GM21390 (cell line): ENCODE measurements at regions not wholly inside any gene's neighbourhood (a gene's known extent, or its start where the extent isn't known, plus 50 kb on each side); places are given as distances from the start of the nearest gene placed in this dataset.
"Not testable (repeated sequence)": the region's sequence is repeated elsewhere in the genome, so short reads cannot be mapped to it uniquely, and the experiment has no call there.

Experiments
- ATAC-seq: cut with Tn5 transposase; IDR thresholded peaks from one replicate; pipeline ENCODE4 v1.9.1; 2021; ENCODE audit not compliant: unreplicated experiment

DNA sequence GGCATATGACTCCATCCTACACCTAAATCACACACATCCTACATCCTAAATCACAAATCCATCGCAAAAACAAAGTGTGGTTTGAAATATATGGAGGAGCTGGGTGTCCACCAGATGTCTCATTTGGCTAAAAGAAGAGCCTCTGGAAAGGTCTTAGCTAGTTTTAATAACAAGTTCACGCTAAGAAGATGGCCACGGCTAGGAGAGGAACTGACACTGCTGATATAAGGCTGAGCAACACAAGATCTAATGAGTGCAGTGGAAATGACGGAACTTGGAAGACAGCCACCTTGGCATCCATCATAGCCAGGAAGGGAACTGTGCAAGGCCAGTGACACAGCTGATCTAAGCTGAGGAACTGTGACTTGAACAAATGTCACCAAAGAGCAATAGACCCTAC lies 60.0 kb upstream of the AGAP1 start:
- no peak for ATAC-seq

- ATAC-seq, result no peak
Observed at GRCh38 chr2:235439959-235440662, 53.7 kb upstream of the AGAP1 start.

- ATAC-seq, result not testable (repeated sequence)
Observed at GRCh38 chr2:235443580-235443979, 50.3 kb upstream of the AGAP1 start.
